Body of pancreas (tissue), 4 donors: ENCODE measurements at regions not wholly inside any gene's neighbourhood (a gene's known extent, or its start where the extent isn't known, plus 50 kb on each side); places are given as distances from the start of the nearest gene placed in this dataset.

ENCODE experiments used
- POLR2A ChIP-seq, 3 donors: fragments of 450-650 bp; IDR thresholded peaks; one replicate each; pipeline ENCODE4 v1.6.1; 2016; ENCODE audit warnings: antibody characterized with exemption in 3 of 3, mild to moderate bottlenecking in 2 of 3
- TF ChIP-seq, protein P1 (sequence below), 7 experiments: fragments of 450-650 bp in 4 of 7; fragments of 200-600 bp in 3 of 7; sonication (generic) in 3 of 7; IDR thresholded peaks; one replicate each; pipeline ENCODE4 v1.5.1; 2016 to 2019; ENCODE audit warnings: antibody characterized with exemption in 7 of 7

DNA sequence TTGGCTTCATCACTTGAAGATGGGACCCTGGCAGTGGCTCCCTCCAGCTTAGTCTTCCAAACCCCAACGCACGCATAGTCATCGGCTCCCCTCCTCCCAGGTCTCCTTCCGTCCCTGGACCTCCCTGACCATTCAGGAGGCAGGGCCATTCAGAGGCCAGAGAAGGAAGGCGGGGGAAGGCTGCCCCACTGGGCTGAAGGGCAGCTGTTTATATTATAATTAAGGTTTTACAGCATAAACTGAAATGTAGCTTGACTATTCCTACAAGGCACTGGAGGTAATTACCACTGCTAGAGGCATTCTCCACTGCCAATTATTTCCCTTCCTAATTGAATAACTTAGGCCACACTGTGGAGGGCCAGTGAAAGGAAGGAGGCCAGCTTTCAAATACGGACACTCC, 170.6 kb upstream of the PROX1 start:
- TF ChIP-seq, protein P1, sequence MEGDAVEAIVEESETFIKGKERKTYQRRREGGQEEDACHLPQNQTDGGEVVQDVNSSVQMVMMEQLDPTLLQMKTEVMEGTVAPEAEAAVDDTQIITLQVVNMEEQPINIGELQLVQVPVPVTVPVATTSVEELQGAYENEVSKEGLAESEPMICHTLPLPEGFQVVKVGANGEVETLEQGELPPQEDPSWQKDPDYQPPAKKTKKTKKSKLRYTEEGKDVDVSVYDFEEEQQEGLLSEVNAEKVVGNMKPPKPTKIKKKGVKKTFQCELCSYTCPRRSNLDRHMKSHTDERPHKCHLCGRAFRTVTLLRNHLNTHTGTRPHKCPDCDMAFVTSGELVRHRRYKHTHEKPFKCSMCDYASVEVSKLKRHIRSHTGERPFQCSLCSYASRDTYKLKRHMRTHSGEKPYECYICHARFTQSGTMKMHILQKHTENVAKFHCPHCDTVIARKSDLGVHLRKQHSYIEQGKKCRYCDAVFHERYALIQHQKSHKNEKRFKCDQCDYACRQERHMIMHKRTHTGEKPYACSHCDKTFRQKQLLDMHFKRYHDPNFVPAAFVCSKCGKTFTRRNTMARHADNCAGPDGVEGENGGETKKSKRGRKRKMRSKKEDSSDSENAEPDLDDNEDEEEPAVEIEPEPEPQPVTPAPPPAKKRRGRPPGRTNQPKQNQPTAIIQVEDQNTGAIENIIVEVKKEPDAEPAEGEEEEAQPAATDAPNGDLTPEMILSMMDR (IDR thresholded peaks at IDR 0.05): no peak
- TF ChIP-seq POLR2A (IDR thresholded peaks at IDR 0.05): no peak
